ENCODE measurements at regions not wholly inside any gene's neighbourhood (a gene's known extent, or its start where the extent isn't known, plus 50 kb on each side); places are given as distances from the start of the nearest gene placed in this dataset.
"Not testable (repeated sequence)": the region's sequence is repeated elsewhere in the genome, so short reads cannot be mapped to it uniquely, and the experiment has no call there.

DNA sequence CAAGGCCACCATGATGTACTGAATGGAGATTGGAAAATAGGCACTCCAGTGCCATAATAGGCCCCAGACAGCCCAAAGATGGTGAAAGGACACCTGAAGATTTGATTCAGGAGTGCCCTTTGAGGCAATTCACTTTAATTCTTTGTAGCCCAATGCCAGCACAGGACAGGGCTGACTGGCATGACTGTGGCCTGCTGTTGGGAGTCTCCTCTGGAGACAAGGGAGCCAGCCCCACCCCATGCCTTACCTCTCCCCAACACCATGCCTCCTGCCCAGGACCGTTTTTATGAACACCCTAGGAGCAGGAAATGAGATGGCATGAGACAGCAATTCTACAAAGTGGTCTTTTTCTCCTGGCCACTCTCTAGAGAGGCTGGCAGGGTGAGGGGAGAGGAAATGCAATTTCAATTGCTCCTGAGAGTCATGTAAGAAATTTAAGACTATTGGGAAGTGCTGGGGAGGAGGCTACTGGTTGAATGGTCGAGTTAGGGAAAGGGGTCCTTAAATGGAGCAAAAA, 94.2 kb upstream of the MAMLD1 start:
- Histone ChIP-seq H3K4me1 (no peaks in the 10 kb centered on the region), H3K36me3 (no peaks in the 10 kb centered on the region), H3K4me3 (no peak overlapping the region), H3K9me3 (no peaks in the 10 kb centered on the region), H3K27ac (no peak overlapping the region), H3K27me3 (no peaks in the 10 kb centered on the region)
- no peak for TF ChIP-seq POLR2AphosphoS5 (IDR thresholded peaks at IDR 0.05)
- TF ChIP-seq EP300 (IDR thresholded peaks at IDR 0.05), result no peak
- TF ChIP-seq POLR2A (IDR thresholded peaks at IDR 0.05), result no peak
- no peak for TF ChIP-seq CTCF (IDR thresholded peaks at IDR 0.05)
- DNase-seq (ENCODE audit: low spot score in 2 of 2), result no peak
- 38% methylated on average over 2 of the region's 2 CpGs for WGBS

DNA sequence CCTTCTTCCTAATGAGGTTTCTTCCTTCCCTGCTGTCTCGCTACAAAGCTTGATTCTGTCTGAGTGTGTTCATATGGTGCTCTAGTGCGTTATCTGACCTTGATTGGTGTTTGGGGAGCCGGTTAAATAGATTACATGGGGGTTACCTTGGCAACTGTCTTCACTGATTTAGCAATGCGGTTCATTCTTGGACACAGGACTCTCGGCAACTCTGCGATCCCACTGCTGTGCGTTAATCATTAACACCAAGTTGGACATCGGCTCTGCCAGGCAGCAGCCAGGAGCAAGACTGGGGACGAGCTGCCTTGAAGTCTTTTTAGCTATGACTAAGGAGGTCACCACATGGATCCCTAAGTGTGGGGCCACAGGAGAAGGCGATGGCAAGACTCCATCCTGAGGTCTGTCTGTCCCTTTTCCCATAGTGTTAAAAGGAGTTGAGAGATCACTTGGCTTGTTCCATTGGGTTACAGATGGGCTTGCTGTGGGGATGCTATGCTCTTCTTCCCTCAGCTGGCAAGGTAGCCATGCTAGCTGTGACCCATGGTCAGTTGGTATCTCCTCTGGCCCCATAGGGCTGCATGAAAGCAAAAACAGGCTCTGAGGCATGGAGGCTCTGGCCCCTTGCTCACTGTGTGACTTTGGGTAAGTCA, 93.4 kb upstream of the MAMLD1 start:
- no peak for TF ChIP-seq POLR2AphosphoS5 (IDR thresholded peaks at IDR 0.05)
- TF ChIP-seq POLR2A (IDR thresholded peaks at IDR 0.05), result no peak
- TF ChIP-seq CTCF (IDR thresholded peaks at IDR 0.05), result no peak
- no peaks in the 10 kb centered on the region for H3K9me3 ChIP-seq
- no peaks in the 10 kb centered on the region for H3K27me3 ChIP-seq
- H3K4me1 ChIP-seq, result no peaks in the 10 kb centered on the region
- H3K27ac ChIP-seq, result no peak overlapping the region
- DNase-seq (ENCODE audit: low spot score in 2 of 2), result no peak
- H3K36me3 ChIP-seq, result no peaks in the 10 kb centered on the region
- H3K4me3 ChIP-seq, result no peak overlapping the region
- 77% methylated on average over 9 of the region's 10 CpGs for WGBS

DNA sequence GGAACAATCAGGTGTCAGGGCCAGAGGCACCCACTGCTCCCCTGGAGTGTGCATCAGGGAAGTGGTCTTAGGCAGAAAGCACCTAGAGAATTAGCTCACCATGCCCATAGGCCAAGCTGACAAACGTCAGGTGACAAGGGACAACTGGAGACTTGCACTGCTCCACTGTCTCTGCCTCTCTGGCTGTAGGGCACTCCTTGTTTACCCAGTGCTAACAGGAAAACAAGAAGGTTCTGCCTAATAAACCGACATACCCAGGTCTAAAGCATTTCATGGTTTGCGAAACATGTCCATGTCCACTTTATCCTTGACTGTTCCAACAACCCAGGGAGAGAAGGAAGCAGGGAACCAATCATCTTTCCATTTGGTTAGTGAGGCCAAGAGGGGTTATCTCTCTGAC, 92.5 kb upstream of the MAMLD1 start:
- TF ChIP-seq CTCF (IDR thresholded peaks at IDR 0.05) (no peak), POLR2AphosphoS5 (IDR thresholded peaks at IDR 0.05) (no peak), EP300 (IDR thresholded peaks at IDR 0.05) (no peak), POLR2A (IDR thresholded peaks at IDR 0.05) (no peak)
- H3K9me3 ChIP-seq, result no peaks in the 10 kb centered on the region
- DNase-seq (ENCODE audit: low spot score in 2 of 2), result no peak
- no peak overlapping the region for H3K4me3 ChIP-seq
- WGBS, result 71% methylated on average over 3 of the region's 3 CpGs
- no peaks in the 10 kb centered on the region for H3K27me3 ChIP-seq
- H3K27ac ChIP-seq, result no peak overlapping the region
- no peaks in the 10 kb centered on the region for H3K4me1 ChIP-seq
- H3K36me3 ChIP-seq, result no peaks in the 10 kb centered on the region

- H3K4me1 ChIP-seq; H3K27ac ChIP-seq; H3K4me3 ChIP-seq; H3K9me3 ChIP-seq; H3K27me3 ChIP-seq; DNase-seq (ENCODE audit: low spot score in 2 of 2); H3K36me3 ChIP-seq: not testable (repeated sequence)
- 74% methylated on average over 4 of the region's 4 CpGs for WGBS
Observed at GRCh38 chrX:150273575-150274294, 89.4 kb upstream of the MAMLD1 start.

GRCh38 chrX:150282953-150283352, 80.2 kb upstream of the MAMLD1 start:
- Histone ChIP-seq H3K9me3 (no peaks in the 10 kb centered on the region), H3K4me1 (no peaks in the 10 kb centered on the region), H3K27me3 (no peaks in the 10 kb centered on the region), H3K4me3 (no peak overlapping the region), H3K27ac (no peak overlapping the region), H3K36me3 (no peaks in the 10 kb centered on the region)
- WGBS, result 78% methylated on average over 2 of the region's 2 CpGs
- no peak for DNase-seq (ENCODE audit: low spot score in 2 of 2)
- TF ChIP-seq POLR2AphosphoS5 (IDR thresholded peaks at IDR 0.05) (no peak), POLR2A (IDR thresholded peaks at IDR 0.05) (no peak), EP300 (IDR thresholded peaks at IDR 0.05) (no peak), CTCF (IDR thresholded peaks at IDR 0.05) (no peak)
